ENCODE measurements at regions not wholly inside any gene's neighbourhood (a gene's known extent, or its start where the extent isn't known, plus 50 kb on each side); places are given as distances from the start of the nearest gene placed in this dataset.
"Not testable (repeated sequence)": the region's sequence is repeated elsewhere in the genome, so short reads cannot be mapped to it uniquely, and the experiment has no call there.

GRCh38 chr2:239594772-239595608 is 194.2 kb upstream of the HDAC4 start:
- no peak for DNase-seq

- no peak for DNase-seq
Measured at GRCh38 chr2:239594019-239594771, 193.4 kb upstream of the HDAC4 start.

GRCh38 chr2:239593455-239593854 is 192.6 kb upstream of the HDAC4 start:
- DNase-seq = no peak

GRCh38 chr2:239592629-239593290 is 191.9 kb upstream of the HDAC4 start:
- not testable (repeated sequence) for DNase-seq

- DNase-seq = no peak
Measured at GRCh38 chr2:239590995-239591915, 190.4 kb upstream of the HDAC4 start.

GRCh38 chr2:239590276-239590675 is 189.5 kb upstream of the HDAC4 start:
- DNase-seq = no peak

GRCh38 chr2:239589833-239590232 is 189.0 kb upstream of the HDAC4 start:
- no peak for DNase-seq

- DNase-seq = no peak
Measured at GRCh38 chr2:239589270-239589825, 188.5 kb upstream of the HDAC4 start.

GRCh38 chr2:239588451-239589269 is 187.8 kb upstream of the HDAC4 start:
- no peak for DNase-seq

GRCh38 chr2:239587841-239588240 is 187.0 kb upstream of the HDAC4 start:
- DNase-seq = no peak

- no peak for DNase-seq
Measured at GRCh38 chr2:239587311-239587731, 186.5 kb upstream of the HDAC4 start.

GRCh38 chr2:239586651-239587310 is 186.0 kb upstream of the HDAC4 start:
- no peak for DNase-seq

- DNase-seq = no peak
Measured at GRCh38 chr2:239585422-239585821, 184.6 kb upstream of the HDAC4 start.

GRCh38 chr2:239584986-239585385 is 184.2 kb upstream of the HDAC4 start:
- DNase-seq = no peak

- DNase-seq = no peak
Measured at GRCh38 chr2:239583879-239584859, 183.3 kb upstream of the HDAC4 start.

- no peak for DNase-seq
Measured at GRCh38 chr2:239583171-239583878, 182.5 kb upstream of the HDAC4 start.

- DNase-seq = no peak
Measured at GRCh38 chr2:239582476-239582875, 181.7 kb upstream of the HDAC4 start.

- no peak for DNase-seq
Measured at GRCh38 chr2:239581352-239581901, 180.6 kb upstream of the HDAC4 start.

GRCh38 chr2:239580199-239580527 is 179.3 kb upstream of the HDAC4 start:
- DNase-seq = no peak
